OCI-LY1 (cell line): ENCODE measurements at regions not wholly inside any gene's neighbourhood (a gene's known extent, or its start where the extent isn't known, plus 50 kb on each side); places are given as distances from the start of the nearest gene placed in this dataset.

Source experiments
- EZH2 ChIP-seq: fragments of 200-600 bp; sonication (generic), shearing (Covaris generic); IDR thresholded peaks from 2 replicates; pipeline ENCODE4 v1.8.0; 2017; ENCODE audit warnings: borderline replicate concordance, mixed run types, mild to moderate bottlenecking, antibody characterized with exemption, low read length, moderate library complexity, mixed read lengths
- TF ChIP-seq, protein P1 (sequence below): fragments of 200-600 bp; sonication (generic), shearing (Covaris generic); IDR thresholded peaks from 2 replicates; pipeline ENCODE4 v1.5.1; 2017; ENCODE audit warnings: mild to moderate bottlenecking, antibody characterized with exemption, low read length, moderate library complexity, mixed read lengths

DNA sequence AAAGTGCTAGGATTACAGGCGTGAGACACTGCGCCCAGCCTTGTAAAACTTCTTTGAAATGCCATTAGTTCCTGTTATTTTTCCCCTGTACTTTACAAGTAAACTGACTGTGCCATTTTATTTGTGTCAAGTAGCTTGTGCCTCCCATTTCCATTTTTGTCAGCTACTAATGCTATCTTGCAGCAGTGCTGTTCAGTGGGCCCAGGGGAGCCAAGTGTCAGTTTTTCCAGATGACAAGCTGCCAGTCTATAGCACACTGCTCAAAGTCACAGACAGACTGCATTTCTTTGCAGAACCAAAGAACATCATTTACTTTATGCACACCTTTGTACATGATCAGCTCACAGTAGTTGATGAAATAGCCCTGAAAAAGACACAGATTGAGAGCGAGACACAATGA lies 901.3 kb upstream of the CDH2 start:
- no peak for TF ChIP-seq EZH2
- TF ChIP-seq, protein P1, sequence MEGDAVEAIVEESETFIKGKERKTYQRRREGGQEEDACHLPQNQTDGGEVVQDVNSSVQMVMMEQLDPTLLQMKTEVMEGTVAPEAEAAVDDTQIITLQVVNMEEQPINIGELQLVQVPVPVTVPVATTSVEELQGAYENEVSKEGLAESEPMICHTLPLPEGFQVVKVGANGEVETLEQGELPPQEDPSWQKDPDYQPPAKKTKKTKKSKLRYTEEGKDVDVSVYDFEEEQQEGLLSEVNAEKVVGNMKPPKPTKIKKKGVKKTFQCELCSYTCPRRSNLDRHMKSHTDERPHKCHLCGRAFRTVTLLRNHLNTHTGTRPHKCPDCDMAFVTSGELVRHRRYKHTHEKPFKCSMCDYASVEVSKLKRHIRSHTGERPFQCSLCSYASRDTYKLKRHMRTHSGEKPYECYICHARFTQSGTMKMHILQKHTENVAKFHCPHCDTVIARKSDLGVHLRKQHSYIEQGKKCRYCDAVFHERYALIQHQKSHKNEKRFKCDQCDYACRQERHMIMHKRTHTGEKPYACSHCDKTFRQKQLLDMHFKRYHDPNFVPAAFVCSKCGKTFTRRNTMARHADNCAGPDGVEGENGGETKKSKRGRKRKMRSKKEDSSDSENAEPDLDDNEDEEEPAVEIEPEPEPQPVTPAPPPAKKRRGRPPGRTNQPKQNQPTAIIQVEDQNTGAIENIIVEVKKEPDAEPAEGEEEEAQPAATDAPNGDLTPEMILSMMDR, result no peak
